K562 (cell line): ENCODE measurements at regions not wholly inside any gene's neighbourhood (a gene's known extent, or its start where the extent isn't known, plus 50 kb on each side); places are given as distances from the start of the nearest gene placed in this dataset.

Source experiments
- CEBPB ChIP-seq: fragments of 450-650 bp; IDR thresholded peaks from 2 replicates; pipeline ENCODE4 v1.6.1; 2016; ENCODE audit warnings: missing genetic modification characterization, missing compliant biosample characterization
- POLR2AphosphoS5 ChIP-seq: IDR thresholded peaks from 2 replicates; pipeline ENCODE4 v1.6.1; 2011; ENCODE audit warnings: mild to moderate bottlenecking, low read depth, low read length, moderate library complexity; ENCODE audit not compliant: control insufficient read depth, insufficient read depth
- RBM22 ChIP-seq: fragments of 200-400 bp; formaldehyde crosslinking; IDR thresholded peaks from 2 replicates; pipeline ENCODE4 v1.6.1; 2018; ENCODE audit warnings: low read length, low read depth; ENCODE audit not compliant: poor library complexity, severe bottlenecking
- U2AF2 ChIP-seq: fragments of 200-400 bp; formaldehyde crosslinking; optimal IDR thresholded peaks from 2 replicates; pipeline ENCODE3; 2017; ENCODE audit warnings: low read depth, mild to moderate bottlenecking, low read length

GRCh38 chr1:69090170-69090569, 477.6 kb upstream of the LRRC7 start:
- no peak for TF ChIP-seq RBM22
- TF ChIP-seq POLR2AphosphoS5, result no peak
- TF ChIP-seq U2AF2, result no peak
- no peak for TF ChIP-seq CEBPB (tag)
